Endothelial cell (in vitro differentiated cells): ENCODE measurements at regions not wholly inside any gene's neighbourhood (a gene's known extent, or its start where the extent isn't known, plus 50 kb on each side); places are given as distances from the start of the nearest gene placed in this dataset.

Source experiments
- DNase-seq: peaks from one replicate; pipeline ENCODE4 v3.0.0; 2021; ENCODE audit warnings: low spot score
- H3K27ac Mint-ChIP-seq: one replicate; pipeline ENCODE4 v1.8.0; 2021; ENCODE audit warnings: mixed read lengths, inconsistent platforms; ENCODE audit not compliant: unreplicated experiment
- H3K27me3 Mint-ChIP-seq: one replicate; pipeline ENCODE4 v1.8.0; 2021; ENCODE audit warnings: mild to moderate bottlenecking, moderate library complexity, mixed read lengths, inconsistent platforms; ENCODE audit not compliant: unreplicated experiment
- H3K36me3 Mint-ChIP-seq: one replicate; pipeline ENCODE4 v1.8.0; 2021; ENCODE audit warnings: mild to moderate bottlenecking, low read depth, mixed read lengths, inconsistent platforms; ENCODE audit not compliant: unreplicated experiment
- H3K4me1 Mint-ChIP-seq: one replicate; pipeline ENCODE4 v1.8.0; 2021; ENCODE audit warnings: mild to moderate bottlenecking, mixed read lengths, inconsistent platforms; ENCODE audit not compliant: unreplicated experiment
- H3K4me3 Mint-ChIP-seq: one replicate; pipeline ENCODE4 v1.8.0; 2021; ENCODE audit warnings: mild to moderate bottlenecking, mixed read lengths, inconsistent platforms; ENCODE audit not compliant: unreplicated experiment
- H3K9me3 Mint-ChIP-seq: one replicate; pipeline ENCODE4 v1.8.0; 2021; ENCODE audit warnings: mixed read lengths, inconsistent platforms; ENCODE audit not compliant: unreplicated experiment
- TF ChIP-seq, protein P1 (sequence below): fragments of 200-600 bp; sonication (generic); IDR thresholded peaks from one replicate; pipeline ENCODE4 v1.5.0; 2021; ENCODE audit warnings: antibody characterized with exemption; ENCODE audit not compliant: unreplicated experiment

DNA sequence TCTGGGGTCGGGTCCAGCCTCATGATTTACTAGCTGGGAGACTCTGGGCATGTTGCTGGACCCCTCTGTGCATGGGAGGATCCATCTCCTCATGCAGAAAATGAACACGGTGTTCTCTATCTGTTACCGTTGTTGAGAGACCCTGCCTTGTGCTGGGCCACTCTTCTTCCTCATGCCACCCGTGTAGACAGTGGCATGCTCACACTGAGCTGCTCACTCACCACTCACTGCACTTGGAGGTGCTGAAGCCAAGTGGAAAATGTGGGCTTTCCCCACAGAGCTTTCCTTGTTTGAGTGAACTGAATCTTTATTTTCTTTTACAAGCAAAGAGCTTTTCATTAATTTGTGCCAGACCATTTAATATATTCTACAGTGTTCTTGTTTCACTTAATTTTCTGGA is 77.5 kb upstream of the GDF10 start:
- no peak overlapping the region for H3K4me3 Mint-ChIP-seq
- no peak for DNase-seq
- H3K27me3 Mint-ChIP-seq: peaks cover 4% of the 10 kb centered on the region
- H3K9me3 Mint-ChIP-seq: no peaks in the 10 kb centered on the region
- H3K36me3 Mint-ChIP-seq: no peaks in the 10 kb centered on the region
- no peak overlapping the region for H3K27ac Mint-ChIP-seq
- H3K4me1 Mint-ChIP-seq: no peaks in the 10 kb centered on the region
- TF ChIP-seq, protein P1, sequence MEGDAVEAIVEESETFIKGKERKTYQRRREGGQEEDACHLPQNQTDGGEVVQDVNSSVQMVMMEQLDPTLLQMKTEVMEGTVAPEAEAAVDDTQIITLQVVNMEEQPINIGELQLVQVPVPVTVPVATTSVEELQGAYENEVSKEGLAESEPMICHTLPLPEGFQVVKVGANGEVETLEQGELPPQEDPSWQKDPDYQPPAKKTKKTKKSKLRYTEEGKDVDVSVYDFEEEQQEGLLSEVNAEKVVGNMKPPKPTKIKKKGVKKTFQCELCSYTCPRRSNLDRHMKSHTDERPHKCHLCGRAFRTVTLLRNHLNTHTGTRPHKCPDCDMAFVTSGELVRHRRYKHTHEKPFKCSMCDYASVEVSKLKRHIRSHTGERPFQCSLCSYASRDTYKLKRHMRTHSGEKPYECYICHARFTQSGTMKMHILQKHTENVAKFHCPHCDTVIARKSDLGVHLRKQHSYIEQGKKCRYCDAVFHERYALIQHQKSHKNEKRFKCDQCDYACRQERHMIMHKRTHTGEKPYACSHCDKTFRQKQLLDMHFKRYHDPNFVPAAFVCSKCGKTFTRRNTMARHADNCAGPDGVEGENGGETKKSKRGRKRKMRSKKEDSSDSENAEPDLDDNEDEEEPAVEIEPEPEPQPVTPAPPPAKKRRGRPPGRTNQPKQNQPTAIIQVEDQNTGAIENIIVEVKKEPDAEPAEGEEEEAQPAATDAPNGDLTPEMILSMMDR: no peak

DNA sequence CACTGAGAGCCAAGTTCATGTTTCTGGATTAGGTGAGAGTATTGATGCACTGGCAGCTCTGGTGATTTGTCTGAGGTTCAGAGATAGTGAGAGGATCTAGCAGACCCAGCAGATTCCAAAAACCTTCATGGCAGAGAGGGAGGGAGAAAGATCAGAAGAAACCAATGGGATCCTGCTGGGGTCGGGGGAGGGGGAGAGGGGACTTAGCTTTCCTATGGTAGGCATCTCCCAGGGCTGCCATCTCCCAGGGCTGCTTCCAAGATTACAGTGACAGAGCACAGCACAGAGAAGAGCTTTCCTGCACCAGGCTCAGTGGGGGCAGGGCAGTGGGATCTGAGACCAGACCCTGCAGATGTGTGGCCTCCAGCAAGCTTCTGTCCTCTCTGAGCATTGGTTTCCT is 76.8 kb upstream of the GDF10 start:
- no peaks in the 10 kb centered on the region for H3K9me3 Mint-ChIP-seq
- no peaks in the 10 kb centered on the region for H3K36me3 Mint-ChIP-seq
- no peak overlapping the region for H3K4me3 Mint-ChIP-seq
- H3K27me3 Mint-ChIP-seq: peaks cover 4% of the 10 kb centered on the region
- H3K27ac Mint-ChIP-seq: no peak overlapping the region
- TF ChIP-seq, protein P1: no peak
- no peak for DNase-seq
- H3K4me1 Mint-ChIP-seq: no peaks in the 10 kb centered on the region

DNA sequence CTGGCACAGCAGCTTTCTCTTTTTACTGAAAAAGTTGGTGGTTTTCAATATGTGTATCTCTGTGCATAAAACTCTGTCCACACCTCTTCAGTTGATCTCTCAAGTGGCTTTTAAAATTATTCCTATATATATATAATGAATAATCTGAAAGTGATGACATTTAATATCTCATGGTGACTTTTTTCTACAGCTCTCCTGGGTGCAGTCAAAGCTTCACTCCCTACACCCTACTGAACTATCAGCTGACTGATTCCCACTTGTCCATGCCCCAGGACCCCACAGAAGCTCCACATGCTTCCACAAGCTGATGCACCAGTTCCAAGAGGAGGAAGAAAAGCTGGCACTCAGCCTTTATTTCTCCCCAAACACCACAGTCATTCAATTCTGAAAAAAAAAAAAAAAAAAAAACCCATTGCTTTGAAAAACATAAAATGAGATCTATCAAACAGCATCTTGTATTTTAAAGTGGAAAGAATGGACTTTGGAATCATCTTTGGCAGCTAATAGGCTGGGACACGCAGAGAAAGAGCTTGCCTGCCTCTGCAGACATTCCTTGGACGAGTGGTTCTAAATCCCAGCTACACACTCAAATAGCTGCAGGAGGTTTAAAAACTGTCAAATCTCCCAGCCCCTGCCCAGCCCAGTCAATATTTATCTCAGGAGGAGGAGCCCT is 75.3 kb upstream of the GDF10 start:
- DNase-seq: no peak
- Mint-ChIP-seq H3K27ac (no peak overlapping the region), H3K4me1 (no peaks in the 10 kb centered on the region), H3K4me3 (no peak overlapping the region), H3K36me3 (no peaks in the 10 kb centered on the region), H3K27me3 (peaks cover 4% of the 10 kb centered on the region), H3K9me3 (no peaks in the 10 kb centered on the region)
- TF ChIP-seq, protein P1: no peak

DNA sequence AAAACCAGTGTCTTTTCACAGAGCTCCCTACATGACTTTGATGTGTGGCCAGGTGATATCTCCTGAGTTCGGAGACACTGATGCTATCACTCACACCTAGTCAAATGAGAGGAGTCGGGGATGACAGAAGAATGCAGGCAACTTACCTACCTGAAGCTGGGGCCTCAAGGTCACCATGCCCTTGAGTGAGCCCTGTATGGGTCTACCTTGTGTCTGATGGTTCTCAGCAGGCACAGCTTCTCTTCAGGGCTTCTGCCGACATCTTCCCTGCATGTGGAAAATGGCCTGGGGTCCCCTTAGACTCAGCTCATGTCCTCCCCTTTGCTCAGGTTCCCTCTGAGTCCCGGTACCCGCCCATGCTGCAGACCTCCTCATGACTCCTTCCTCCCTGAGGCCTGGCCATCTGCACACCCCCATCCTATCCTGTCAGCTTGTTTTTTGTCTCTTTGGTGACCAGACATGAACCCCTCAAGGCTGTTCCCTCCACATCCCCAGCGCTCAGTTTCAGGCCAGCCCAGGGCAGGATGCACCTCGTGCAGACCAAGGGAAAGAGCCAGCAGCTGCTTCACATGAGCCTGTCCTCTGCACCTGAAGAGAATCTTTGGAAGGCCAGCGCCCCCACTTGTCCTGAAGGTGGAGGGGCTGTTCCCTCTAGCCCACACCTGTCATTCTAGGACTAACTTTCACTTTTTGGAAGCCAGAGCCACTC is 74.6 kb upstream of the GDF10 start:
- H3K27ac Mint-ChIP-seq: no peak overlapping the region
- no peaks in the 10 kb centered on the region for H3K9me3 Mint-ChIP-seq
- H3K4me1 Mint-ChIP-seq: no peaks in the 10 kb centered on the region
- TF ChIP-seq, protein P1: no peak
- H3K4me3 Mint-ChIP-seq: no peak overlapping the region
- peaks cover 4% of the 10 kb centered on the region for H3K27me3 Mint-ChIP-seq
- no peak for DNase-seq
- no peaks in the 10 kb centered on the region for H3K36me3 Mint-ChIP-seq

DNA sequence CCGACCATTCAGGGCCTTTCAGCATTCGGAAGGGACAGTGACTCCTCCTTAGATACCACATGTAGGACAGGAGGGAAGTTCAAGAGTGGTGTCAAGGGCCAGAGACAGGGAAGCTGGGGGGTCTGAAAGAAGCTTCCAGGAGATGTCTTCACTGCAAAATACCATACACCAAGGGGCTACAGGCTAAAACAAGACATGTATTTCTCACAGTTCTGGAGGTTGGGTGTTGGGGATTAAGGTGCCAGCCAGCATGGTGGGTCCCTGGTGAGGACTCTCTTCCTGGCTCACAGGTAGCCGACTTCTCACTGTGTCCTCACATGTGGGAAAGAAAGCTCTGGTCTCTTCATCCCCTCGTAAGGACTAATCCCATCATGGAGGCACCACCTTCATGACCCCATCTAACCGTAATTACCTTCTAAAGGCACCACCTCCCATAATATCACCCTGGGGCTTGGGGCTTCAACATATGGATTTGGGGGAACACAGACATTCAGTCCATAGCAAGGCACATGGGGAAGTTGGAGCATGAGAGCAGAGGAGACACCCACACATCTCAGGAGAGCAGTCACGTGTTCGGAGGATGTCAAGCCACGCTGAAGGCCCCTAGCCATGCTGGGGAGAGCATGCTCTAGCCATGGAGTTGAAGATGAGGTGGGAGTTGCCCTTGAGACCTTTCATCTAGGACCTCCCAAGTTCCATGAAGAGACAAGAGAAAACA is 73.9 kb upstream of the GDF10 start:
- Mint-ChIP-seq H3K27me3 (peaks cover 4% of the 10 kb centered on the region), H3K4me1 (no peaks in the 10 kb centered on the region), H3K36me3 (no peaks in the 10 kb centered on the region), H3K27ac (no peak overlapping the region), H3K4me3 (no peak overlapping the region), H3K9me3 (no peaks in the 10 kb centered on the region)
- no peak for DNase-seq
- TF ChIP-seq, protein P1: no peak
